Panc1 (cell line): ENCODE measurements at regions not wholly inside any gene's neighbourhood (a gene's known extent, or its start where the extent isn't known, plus 50 kb on each side); places are given as distances from the start of the nearest gene placed in this dataset.

Experiments
- ATAC-seq: fragments of 200-7000 bp; cut with Tn5 transposase; 2 replicates; pipeline ENCODE4 v1.9.1; 2020; ENCODE audit warnings: mild to moderate bottlenecking, moderate library complexity
- BruUV-seq: library from RNA; stranded (reverse); fragments of 400-500 nt; replicated peaks from 2 replicates; lab custom pipeline; 2021; lab: Mats Ljungman, UMichigan
- CTCF ChIA-PET: fragments of 300-600 bp; sonication (Branson Sonifier 250); formaldehyde crosslinking; loops from one replicate; lab custom pipeline; 2022; ENCODE audit warnings: antibody characterized with exemption; lab: Charles Lee
- POLR2A ChIA-PET: fragments of 300-600 bp; sonication (Branson Sonifier 250); formaldehyde crosslinking; loops from one replicate; lab custom pipeline; 2022; ENCODE audit warnings: antibody characterized with exemption; lab: Charles Lee
- DNase-seq: peaks from one replicate; pipeline ENCODE4 v3.0.0-alpha.2; 2010; ENCODE audit warnings: low read depth, low spot score
- H3K27ac ChIP-seq: 2 replicates; pipeline ENCODE4 v1.5.1; 2011; ENCODE audit warnings: mild to moderate bottlenecking, low read length, inconsistent platforms
- H3K27me3 ChIP-seq: fragments of 200-500 bp; sonication (Bioruptor generic); 2 replicates; pipeline ENCODE4 v1.6.0; 2014; ENCODE audit warnings: low read length, inconsistent platforms; ENCODE audit not compliant: control insufficient read depth, insufficient read depth
- H3K36me3 ChIP-seq: fragments of 200-500 bp; sonication (Bioruptor generic); 2 replicates; pipeline ENCODE4 v1.5.1; 2014; ENCODE audit warnings: inconsistent platforms, mild to moderate bottlenecking, low read length, moderate library complexity; ENCODE audit not compliant: control insufficient read depth, insufficient read depth
- H3K4me1 ChIP-seq: 2 replicates; pipeline ENCODE4 v1.5.1; 2011; ENCODE audit warnings: inconsistent platforms, mild to moderate bottlenecking, low read length, moderate library complexity; ENCODE audit not compliant: control insufficient read depth, insufficient read depth
- H3K4me3 ChIP-seq, 2 experiments: 2 replicates each; pipeline ENCODE4 v1.5.1; 2011 to 2012; ENCODE audit warnings: low read depth in 2 of 2, low read length in 2 of 2, mild to moderate bottlenecking in 2 of 2, inconsistent platforms in 1 of 2, moderate library complexity in 1 of 2
- H3K9me3 ChIP-seq: fragments of 200-500 bp; sonication (Bioruptor generic); 2 replicates; pipeline ENCODE4 v1.5.1; 2014; ENCODE audit warnings: low read depth, mild to moderate bottlenecking, inconsistent platforms, low read length, moderate library complexity; ENCODE audit not compliant: control insufficient read depth, insufficient read depth
- CTCF ChIP-seq: fragments of 450-650 bp; IDR thresholded peaks from 2 replicates; pipeline ENCODE4 v1.5.1; 2017; ENCODE audit warnings: mild to moderate bottlenecking
- POLR2AphosphoS5 ChIP-seq: IDR thresholded peaks from 2 replicates; pipeline ENCODE4 v1.6.1; 2012; ENCODE audit warnings: mild to moderate bottlenecking, low read depth, low read length, moderate library complexity
- SIN3A ChIP-seq: IDR thresholded peaks from 2 replicates; pipeline ENCODE4 v1.6.1; 2012; ENCODE audit warnings: low read depth, mild to moderate bottlenecking, low read length, moderate library complexity, borderline replicate concordance; ENCODE audit not compliant: insufficient read depth
- TCF7L2 ChIP-seq: IDR thresholded peaks from 2 replicates; pipeline ENCODE4 v1.6.1; 2011; ENCODE audit warnings: mild to moderate bottlenecking, low read depth, low read length, inconsistent platforms
- in situ Hi-C: cut with HindIII; loops from 2 replicates; pipeline ENCODE4 v1.10.0; 2016; ENCODE audit warnings: low sequenced_read_pairs, low pct_unique_long_range_greater_than_20kb
- intact Hi-C: fragments of 100-400 bp; cut with micrococcal nuclease; formaldehyde crosslinking; loops from one replicate; pipeline ENCODE4 v1.10.0; 2022; ENCODE audit not compliant: unreplicated experiment
- TF ChIP-seq, protein P1 (sequence below), 2 experiments: IDR thresholded peaks; 2 replicates each; pipeline ENCODE4 v1.6.1; 2011 to 2012; ENCODE audit warnings: low read depth in 2 of 2, control low read depth in 1 of 2, low read length in 1 of 2, mild to moderate bottlenecking in 1 of 2, moderate library complexity in 1 of 2; ENCODE audit not compliant: insufficient read depth in 1 of 2

GRCh38 chr2:16559278-16560067 lies 106.2 kb downstream of the CYRIA start:
- Histone ChIP-seq H3K36me3 (no peaks in the 10 kb centered on the region), H3K9me3 (no peaks in the 10 kb centered on the region), H3K4me1 (no peaks in the 10 kb centered on the region), H3K27ac (no peak overlapping the region), H3K27me3 (no peaks in the 10 kb centered on the region), H3K4me3 (no peak overlapping the region)
- DNase-seq (no peak), ATAC-seq (no peak)
- intact Hi-C loops: no loop called here
- ChIA-PET CTCF (no interaction called here), POLR2A (no interaction called here)
- in situ Hi-C loops: no loop called here
- TF ChIP-seq, protein P1, sequence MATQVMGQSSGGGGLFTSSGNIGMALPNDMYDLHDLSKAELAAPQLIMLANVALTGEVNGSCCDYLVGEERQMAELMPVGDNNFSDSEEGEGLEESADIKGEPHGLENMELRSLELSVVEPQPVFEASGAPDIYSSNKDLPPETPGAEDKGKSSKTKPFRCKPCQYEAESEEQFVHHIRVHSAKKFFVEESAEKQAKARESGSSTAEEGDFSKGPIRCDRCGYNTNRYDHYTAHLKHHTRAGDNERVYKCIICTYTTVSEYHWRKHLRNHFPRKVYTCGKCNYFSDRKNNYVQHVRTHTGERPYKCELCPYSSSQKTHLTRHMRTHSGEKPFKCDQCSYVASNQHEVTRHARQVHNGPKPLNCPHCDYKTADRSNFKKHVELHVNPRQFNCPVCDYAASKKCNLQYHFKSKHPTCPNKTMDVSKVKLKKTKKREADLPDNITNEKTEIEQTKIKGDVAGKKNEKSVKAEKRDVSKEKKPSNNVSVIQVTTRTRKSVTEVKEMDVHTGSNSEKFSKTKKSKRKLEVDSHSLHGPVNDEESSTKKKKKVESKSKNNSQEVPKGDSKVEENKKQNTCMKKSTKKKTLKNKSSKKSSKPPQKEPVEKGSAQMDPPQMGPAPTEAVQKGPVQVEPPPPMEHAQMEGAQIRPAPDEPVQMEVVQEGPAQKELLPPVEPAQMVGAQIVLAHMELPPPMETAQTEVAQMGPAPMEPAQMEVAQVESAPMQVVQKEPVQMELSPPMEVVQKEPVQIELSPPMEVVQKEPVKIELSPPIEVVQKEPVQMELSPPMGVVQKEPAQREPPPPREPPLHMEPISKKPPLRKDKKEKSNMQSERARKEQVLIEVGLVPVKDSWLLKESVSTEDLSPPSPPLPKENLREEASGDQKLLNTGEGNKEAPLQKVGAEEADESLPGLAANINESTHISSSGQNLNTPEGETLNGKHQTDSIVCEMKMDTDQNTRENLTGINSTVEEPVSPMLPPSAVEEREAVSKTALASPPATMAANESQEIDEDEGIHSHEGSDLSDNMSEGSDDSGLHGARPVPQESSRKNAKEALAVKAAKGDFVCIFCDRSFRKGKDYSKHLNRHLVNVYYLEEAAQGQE (IDR thresholded peaks at IDR 0.05; ENCODE audit: insufficient read depth in 1 of 2, low read depth in 2 of 2, low read length in 1 of 2): no peak
- no peak for TF ChIP-seq TCF7L2
- TF ChIP-seq SIN3A: no peak
- no peak for TF ChIP-seq POLR2AphosphoS5
- TF ChIP-seq CTCF: no peak
- no TSS peak for BruUV-seq

- DNase-seq: no peak
- H3K36me3 ChIP-seq: no peaks in the 10 kb centered on the region
- TF ChIP-seq, protein P1 (IDR thresholded peaks at IDR 0.05; ENCODE audit: insufficient read depth in 1 of 2, low read depth in 2 of 2, low read length in 1 of 2): no peak
- TF ChIP-seq TCF7L2: no peak
- TF ChIP-seq POLR2AphosphoS5: no peak
- TF ChIP-seq CTCF: no peak
- TF ChIP-seq SIN3A: no peak
- no peaks in the 10 kb centered on the region for H3K27me3 ChIP-seq
- ChIA-PET CTCF (no interaction called here), POLR2A (no interaction called here)
- no peaks in the 10 kb centered on the region for H3K4me1 ChIP-seq
- in situ Hi-C loops: no loop called here
- H3K27ac ChIP-seq: no peak overlapping the region
- ATAC-seq: no peak
- no TSS peak for BruUV-seq
- H3K9me3 ChIP-seq: no peaks in the 10 kb centered on the region
- no peak overlapping the region for H3K4me3 ChIP-seq
- intact Hi-C loops: loop anchor here (1.0 kb wide), 1 partner anchor 203 kb away; no protein-coding TSS in a partner anchor
Measured at GRCh38 chr2:16554060-16554583, 111.5 kb downstream of the CYRIA start.
